COLO829 (cell line): ENCODE measurements at regions not wholly inside any gene's neighbourhood (a gene's known extent, or its start where the extent isn't known, plus 50 kb on each side); places are given as distances from the start of the nearest gene placed in this dataset.
"Not testable (repeated sequence)": the region's sequence is repeated elsewhere in the genome, so short reads cannot be mapped to it uniquely, and the experiment has no call there.

Source experiments
- DNase-seq: peaks from one replicate; pipeline ENCODE4 v3.0.0; 2012; ENCODE audit warnings: low spot score

- DNase-seq, result no peak
These were observed 192.5 kb downstream of the NDUFA10 start for GRCh38 chr2:239832490-239833268.

GRCh38 chr2:239831861-239832489 lies 193.2 kb downstream of the NDUFA10 start:
- no peak for DNase-seq

- DNase-seq, result no peak
These were observed 194.0 kb downstream of the NDUFA10 start for GRCh38 chr2:239831001-239831731.

GRCh38 chr2:239830121-239831000 lies 194.8 kb downstream of the NDUFA10 start:
- no peak for DNase-seq

GRCh38 chr2:239829326-239829725 lies 195.8 kb downstream of the NDUFA10 start:
- DNase-seq, result no peak

GRCh38 chr2:239828973-239829275 lies 196.2 kb downstream of the NDUFA10 start:
- not testable (repeated sequence) for DNase-seq

GRCh38 chr2:239828192-239828972 lies 196.8 kb downstream of the NDUFA10 start:
- no peak for DNase-seq

GRCh38 chr2:239827523-239827890 lies 197.6 kb downstream of the NDUFA10 start:
- no peak for DNase-seq

GRCh38 chr2:239826786-239827522 lies 198.2 kb downstream of the NDUFA10 start:
- no peak for DNase-seq

GRCh38 chr2:239826376-239826775 lies 198.8 kb downstream of the NDUFA10 start:
- no peak for DNase-seq

GRCh38 chr2:239825705-239825979 lies 199.5 kb downstream of the NDUFA10 start:
- DNase-seq, result no peak

GRCh38 chr2:239824866-239825704 lies 200.1 kb downstream of the NDUFA10 start:
- no peak for DNase-seq

GRCh38 chr2:239824046-239824694 lies 201.0 kb downstream of the NDUFA10 start:
- DNase-seq, result no peak

GRCh38 chr2:239822146-239822831 lies 202.9 kb downstream of the NDUFA10 start:
- no peak for DNase-seq

- DNase-seq, result no peak
These were observed 203.5 kb downstream of the NDUFA10 start for GRCh38 chr2:239821694-239822075.

GRCh38 chr2:239820836-239821693 lies 204.1 kb downstream of the NDUFA10 start:
- no peak for DNase-seq

- DNase-seq, result peak; percentile 10
These were observed 205.1 kb downstream of the NDUFA10 start for GRCh38 chr2:239819974-239820555.
